HUES6 (cell line): ENCODE measurements at regions not wholly inside any gene's neighbourhood (a gene's known extent, or its start where the extent isn't known, plus 50 kb on each side); places are given as distances from the start of the nearest gene placed in this dataset.
"Not testable (repeated sequence)": the region's sequence is repeated elsewhere in the genome, so short reads cannot be mapped to it uniquely, and the experiment has no call there.

Source experiments
- H3K27ac ChIP-seq: 2 replicates; pipeline ENCODE4 v1.7.0; 2013; ENCODE audit warnings: low read depth, mild to moderate bottlenecking, low read length, inconsistent platforms
- H3K27me3 ChIP-seq: 2 replicates; pipeline ENCODE4 v1.6.1; 2013; ENCODE audit warnings: low read length; ENCODE audit not compliant: control insufficient read depth, insufficient read depth
- H3K36me3 ChIP-seq: 2 replicates; pipeline ENCODE4 v1.6.1; 2013; ENCODE audit warnings: low read length; ENCODE audit not compliant: control insufficient read depth, insufficient read depth
- H3K4me1 ChIP-seq: 2 replicates; pipeline ENCODE4 v1.6.1; 2013; ENCODE audit warnings: low read length; ENCODE audit not compliant: control insufficient read depth, insufficient read depth
- H3K4me3 ChIP-seq: 2 replicates; pipeline ENCODE4 v1.5.1; 2013; ENCODE audit warnings: low read depth, low read length
- H3K9ac ChIP-seq: one replicate; pipeline ENCODE4 v1.6.1; 2013; ENCODE audit warnings: mild to moderate bottlenecking, low read length
- H3K9me3 ChIP-seq: 2 replicates; pipeline ENCODE4 v1.6.1; 2013; ENCODE audit warnings: low read depth, low read length; ENCODE audit not compliant: control insufficient read depth, insufficient read depth

GRCh38 chr22:44566911-44567310 lies 68.9 kb upstream of the RTL6 start:
- Histone ChIP-seq H3K36me3 (no peaks in the 10 kb centered on the region), H3K9me3 (peaks cover 10% of the 10 kb centered on the region; the same call in 1 of the 2 replicates), H3K9ac (no peak overlapping the region), H3K27ac (no peak overlapping the region), H3K27me3 (no peaks in the 10 kb centered on the region), H3K4me3 (no peak overlapping the region), H3K4me1 (no peaks in the 10 kb centered on the region)

GRCh38 chr22:44562651-44563050 lies 64.6 kb upstream of the RTL6 start:
- not testable (repeated sequence) for H3K36me3 ChIP-seq, H3K4me1 ChIP-seq, H3K4me3 ChIP-seq, H3K27ac ChIP-seq, H3K27me3 ChIP-seq, H3K9me3 ChIP-seq, H3K9ac ChIP-seq

GRCh38 chr22:44561139-44561840 lies 63.3 kb upstream of the RTL6 start:
- H3K27ac ChIP-seq: no peak overlapping the region
- H3K9me3 ChIP-seq: no peaks in the 10 kb centered on the region
- no peak overlapping the region for H3K4me3 ChIP-seq
- no peaks in the 10 kb centered on the region for H3K36me3 ChIP-seq
- no peaks in the 10 kb centered on the region for H3K4me1 ChIP-seq
- no peaks in the 10 kb centered on the region for H3K27me3 ChIP-seq
- H3K9ac ChIP-seq: no peak overlapping the region

- not testable (repeated sequence) for H3K9ac ChIP-seq, H3K9me3 ChIP-seq, H3K4me1 ChIP-seq, H3K36me3 ChIP-seq, H3K27ac ChIP-seq, H3K4me3 ChIP-seq, H3K27me3 ChIP-seq
Observed at GRCh38 chr22:44558671-44559070, 60.6 kb upstream of the RTL6 start.

- H3K4me3 ChIP-seq, H3K9ac ChIP-seq, H3K9me3 ChIP-seq, H3K36me3 ChIP-seq, H3K4me1 ChIP-seq, H3K27me3 ChIP-seq, H3K27ac ChIP-seq: not testable (repeated sequence)
Observed at GRCh38 chr22:44557872-44558271, 59.8 kb upstream of the RTL6 start.

GRCh38 chr22:44557064-44557748 lies 59.2 kb upstream of the RTL6 start:
- Histone ChIP-seq H3K27ac (no peak overlapping the region), H3K27me3 (no peaks in the 10 kb centered on the region), H3K9ac (no peak overlapping the region), H3K36me3 (no peaks in the 10 kb centered on the region), H3K4me1 (no peaks in the 10 kb centered on the region), H3K4me3 (no peak overlapping the region), H3K9me3 (no peaks in the 10 kb centered on the region)

- Histone ChIP-seq H3K4me3 (no peak overlapping the region), H3K36me3 (no peaks in the 10 kb centered on the region), H3K9ac (no peak overlapping the region), H3K27ac (no peak overlapping the region), H3K9me3 (no peaks in the 10 kb centered on the region), H3K4me1 (no peaks in the 10 kb centered on the region), H3K27me3 (no peaks in the 10 kb centered on the region)
Observed at GRCh38 chr22:44555597-44555996, 57.6 kb upstream of the RTL6 start.

- Histone ChIP-seq H3K9ac (no peak overlapping the region), H3K9me3 (no peaks in the 10 kb centered on the region), H3K27ac (no peak overlapping the region), H3K36me3 (no peaks in the 10 kb centered on the region), H3K4me3 (no peak overlapping the region), H3K27me3 (no peaks in the 10 kb centered on the region), H3K4me1 (no peaks in the 10 kb centered on the region)
Observed at GRCh38 chr22:44555046-44555445, 57.0 kb upstream of the RTL6 start.

- H3K36me3 ChIP-seq: no peaks in the 10 kb centered on the region
- no peaks in the 10 kb centered on the region for H3K4me1 ChIP-seq
- H3K27me3 ChIP-seq: no peaks in the 10 kb centered on the region
- H3K9ac ChIP-seq: no peak overlapping the region
- H3K27ac ChIP-seq: no peak overlapping the region
- no peak overlapping the region for H3K4me3 ChIP-seq
- H3K9me3 ChIP-seq: no peaks in the 10 kb centered on the region
Observed at GRCh38 chr22:44554411-44554810, 56.4 kb upstream of the RTL6 start.

- Histone ChIP-seq H3K9me3 (no peaks in the 10 kb centered on the region), H3K36me3 (no peaks in the 10 kb centered on the region), H3K27me3 (0 out of 2 replicates have a peak, but pooled peaks cover 3% of the 10 kb centered on the region), H3K4me3 (no peak overlapping the region), H3K9ac (no peak overlapping the region), H3K4me1 (no peaks in the 10 kb centered on the region; the same call in 1 of the 2 replicates), H3K27ac (no peak overlapping the region)
Observed at GRCh38 chr22:44550711-44551491, 52.9 kb upstream of the RTL6 start.

- H3K27ac ChIP-seq: no peak overlapping the region
- no peak overlapping the region for H3K4me3 ChIP-seq
- no peak overlapping the region for H3K9ac ChIP-seq
- H3K27me3 ChIP-seq: peaks cover 3% of the 10 kb centered on the region; the same call in 1 of the 2 replicates
- H3K4me1 ChIP-seq: no peaks in the 10 kb centered on the region; the same call in 1 of the 2 replicates
- H3K9me3 ChIP-seq: no peaks in the 10 kb centered on the region
- no peaks in the 10 kb centered on the region for H3K36me3 ChIP-seq
Observed at GRCh38 chr22:44549701-44550100, 51.7 kb upstream of the RTL6 start.
